ENCODE measurements at regions not wholly inside any gene's neighbourhood (a gene's known extent, or its start where the extent isn't known, plus 50 kb on each side); places are given as distances from the start of the nearest gene placed in this dataset.

DNA sequence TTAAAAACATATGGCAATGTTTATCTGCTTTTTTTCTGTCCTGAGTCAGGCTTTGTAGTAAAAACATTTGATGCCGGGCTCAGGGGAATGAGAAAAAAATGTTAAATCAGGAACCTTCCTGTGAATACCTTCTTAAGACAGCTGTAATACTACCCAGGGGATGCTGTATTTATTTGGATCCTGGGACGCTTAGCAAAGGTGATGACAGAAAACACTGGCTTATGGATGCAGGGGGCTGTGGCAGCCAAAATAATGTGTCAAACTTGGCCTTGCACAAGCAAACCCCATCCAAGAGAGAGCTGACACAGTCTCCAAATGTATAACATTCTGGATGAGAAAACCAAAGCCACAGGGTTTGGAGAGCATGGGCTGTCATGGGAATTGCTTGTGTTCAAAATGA, 438.2 kb upstream of the PROK2 start:
- no peaks in the 10 kb centered on the region for H3K4me1 Mint-ChIP-seq (ENCODE audit: low read depth, unreplicated experiment)

DNA sequence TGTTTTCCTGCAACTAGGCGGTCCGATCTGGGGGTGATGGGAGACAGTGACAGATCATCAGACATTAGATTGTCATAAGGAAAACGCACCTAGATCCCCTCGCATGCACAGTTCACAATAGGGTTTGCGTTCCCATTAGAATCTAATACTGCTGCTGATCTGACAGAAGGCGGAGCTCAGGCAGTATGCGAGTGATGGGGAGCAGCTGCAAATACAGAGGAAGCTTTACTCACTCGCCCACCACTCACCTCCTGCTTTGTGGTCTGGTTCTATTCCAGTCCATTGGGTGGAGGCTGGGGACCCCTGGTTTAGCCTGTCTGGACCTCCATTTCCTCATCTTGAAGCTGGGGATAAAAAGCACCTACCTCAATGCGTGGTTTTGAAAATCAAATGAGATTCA, 437.5 kb upstream of the PROK2 start:
- H3K27me3 ChIP-seq (ENCODE audit: insufficient read depth, low read length) = peaks cover 3% of the 10 kb centered on the region
- H3K27ac Mint-ChIP-seq (ENCODE audit: unreplicated experiment) = no peak overlapping the region
- peaks cover 5% of the 10 kb centered on the region for H3K27me3 Mint-ChIP-seq (ENCODE audit: low read depth, unreplicated experiment)
- H3K4me1 ChIP-seq (ENCODE audit: insufficient read depth, low read length) = no peaks in the 10 kb centered on the region
- no peaks in the 10 kb centered on the region for H3K4me1 Mint-ChIP-seq (ENCODE audit: low read depth, unreplicated experiment)
- no peak overlapping the region for H3K9ac ChIP-seq (ENCODE audit: low read length)
- H3K36me3 Mint-ChIP-seq (ENCODE audit: low read depth, unreplicated experiment) = no peaks in the 10 kb centered on the region
- no peak overlapping the region for H2AFZ ChIP-seq (ENCODE audit: low read depth, low read length)
- DNase-seq (ENCODE audit: low read depth) (no peak), FAIRE-seq (no peak)
- peaks cover 8% of the 10 kb centered on the region for H3K9me3 ChIP-seq (ENCODE audit: insufficient read depth, low read depth, low read length)
- no peak overlapping the region for H3K4me3 Mint-ChIP-seq (ENCODE audit: unreplicated experiment)
- H4K20me1 ChIP-seq (ENCODE audit: insufficient read depth, low read length) = no peaks in the 10 kb centered on the region
- TF ChIP-seq EZH2 (IDR thresholded peaks at IDR 0.05; ENCODE audit: insufficient read depth, low read length) = no peak
- TF ChIP-seq, protein P1, sequence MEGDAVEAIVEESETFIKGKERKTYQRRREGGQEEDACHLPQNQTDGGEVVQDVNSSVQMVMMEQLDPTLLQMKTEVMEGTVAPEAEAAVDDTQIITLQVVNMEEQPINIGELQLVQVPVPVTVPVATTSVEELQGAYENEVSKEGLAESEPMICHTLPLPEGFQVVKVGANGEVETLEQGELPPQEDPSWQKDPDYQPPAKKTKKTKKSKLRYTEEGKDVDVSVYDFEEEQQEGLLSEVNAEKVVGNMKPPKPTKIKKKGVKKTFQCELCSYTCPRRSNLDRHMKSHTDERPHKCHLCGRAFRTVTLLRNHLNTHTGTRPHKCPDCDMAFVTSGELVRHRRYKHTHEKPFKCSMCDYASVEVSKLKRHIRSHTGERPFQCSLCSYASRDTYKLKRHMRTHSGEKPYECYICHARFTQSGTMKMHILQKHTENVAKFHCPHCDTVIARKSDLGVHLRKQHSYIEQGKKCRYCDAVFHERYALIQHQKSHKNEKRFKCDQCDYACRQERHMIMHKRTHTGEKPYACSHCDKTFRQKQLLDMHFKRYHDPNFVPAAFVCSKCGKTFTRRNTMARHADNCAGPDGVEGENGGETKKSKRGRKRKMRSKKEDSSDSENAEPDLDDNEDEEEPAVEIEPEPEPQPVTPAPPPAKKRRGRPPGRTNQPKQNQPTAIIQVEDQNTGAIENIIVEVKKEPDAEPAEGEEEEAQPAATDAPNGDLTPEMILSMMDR (IDR thresholded peaks at IDR 0.05; ENCODE audit: insufficient read depth, low read depth, low read length) = no peak
- H3K36me3 ChIP-seq (ENCODE audit: insufficient read depth, low read length) = no peaks in the 10 kb centered on the region
- no peaks in the 10 kb centered on the region for H3K79me2 ChIP-seq (ENCODE audit: insufficient read depth, low read length)
- H3K4me2 ChIP-seq (ENCODE audit: low read length) = no peak overlapping the region
- peaks cover 17% of the 10 kb centered on the region for H3K9me3 Mint-ChIP-seq (ENCODE audit: unreplicated experiment)
- H3K4me3 ChIP-seq (ENCODE audit: insufficient read depth, low read depth, low read length) = no peak overlapping the region
- no peak overlapping the region for H3K27ac ChIP-seq (ENCODE audit: low read depth, low read length)

More for the DNA sequence above, 438.2 kb upstream of the PROK2 start:
- Histone ChIP-seq H3K36me3 (ENCODE audit: insufficient read depth, low read length) (no peaks in the 10 kb centered on the region), H3K27me3 (ENCODE audit: insufficient read depth, low read length) (peaks cover 4% of the 10 kb centered on the region), H3K27ac (ENCODE audit: low read depth, low read length) (no peak overlapping the region), H4K20me1 (ENCODE audit: insufficient read depth, low read length) (no peaks in the 10 kb centered on the region), H3K79me2 (ENCODE audit: insufficient read depth, low read length) (no peaks in the 10 kb centered on the region), H3K4me2 (ENCODE audit: low read length) (no peak overlapping the region), H3K9me3 (ENCODE audit: insufficient read depth, low read depth, low read length) (peaks cover 8% of the 10 kb centered on the region), H3K4me3 (ENCODE audit: insufficient read depth, low read depth, low read length) (no peak overlapping the region), H3K4me1 (ENCODE audit: insufficient read depth, low read length) (no peaks in the 10 kb centered on the region), H2AFZ (ENCODE audit: low read depth, low read length) (no peak overlapping the region), H3K9ac (ENCODE audit: low read length) (no peak overlapping the region)
- H3K4me3 Mint-ChIP-seq (ENCODE audit: unreplicated experiment) = no peak overlapping the region
- TF ChIP-seq, protein P1 (IDR thresholded peaks at IDR 0.05; ENCODE audit: insufficient read depth, low read depth, low read length) = no peak
- TF ChIP-seq EZH2 (IDR thresholded peaks at IDR 0.05; ENCODE audit: insufficient read depth, low read length) = no peak
- FAIRE-seq = no peak
- peaks cover 8% of the 10 kb centered on the region for H3K27me3 Mint-ChIP-seq (ENCODE audit: low read depth, unreplicated experiment)
- H3K9me3 Mint-ChIP-seq (ENCODE audit: unreplicated experiment) = peaks cover 19% of the 10 kb centered on the region
- no peak for DNase-seq (ENCODE audit: low read depth)
- no peak overlapping the region for H3K27ac Mint-ChIP-seq (ENCODE audit: unreplicated experiment)
- H3K36me3 Mint-ChIP-seq (ENCODE audit: low read depth, unreplicated experiment) = no peaks in the 10 kb centered on the region

DNA sequence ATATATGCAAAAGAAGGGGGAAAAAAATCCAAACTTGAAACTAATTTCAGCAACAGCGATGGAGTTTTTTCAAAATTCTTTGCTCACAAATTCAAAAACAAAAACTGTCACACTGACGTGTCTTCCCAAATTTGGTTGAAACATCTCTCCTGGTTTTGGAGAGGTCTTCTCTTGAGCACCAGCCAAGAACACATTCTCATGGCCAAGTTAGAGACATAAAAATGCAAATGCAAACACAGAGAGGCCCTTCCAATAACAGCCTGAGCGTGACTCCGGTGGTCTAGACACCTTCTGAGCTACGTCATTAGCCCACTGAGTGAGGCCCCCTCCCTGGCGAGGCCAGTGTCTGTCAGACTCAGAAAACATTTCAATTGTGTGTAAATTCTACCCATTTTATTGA, 436.0 kb upstream of the PROK2 start:
- no peak overlapping the region for H3K27ac Mint-ChIP-seq (ENCODE audit: unreplicated experiment)
- no peak for TF ChIP-seq EZH2 (IDR thresholded peaks at IDR 0.05; ENCODE audit: insufficient read depth, low read length)
- TF ChIP-seq, protein P1 (IDR thresholded peaks at IDR 0.05; ENCODE audit: insufficient read depth, low read depth, low read length) = no peak
- no peak for DNase-seq (ENCODE audit: low read depth)

More for the DNA sequence above, 436.0 kb upstream of the PROK2 start:
- no peaks in the 10 kb centered on the region for H3K79me2 ChIP-seq (ENCODE audit: insufficient read depth, low read length)
- no peak overlapping the region for H2AFZ ChIP-seq (ENCODE audit: low read depth, low read length)
- no peak for FAIRE-seq
- H3K4me1 Mint-ChIP-seq (ENCODE audit: low read depth, unreplicated experiment) = no peaks in the 10 kb centered on the region
- no peak overlapping the region for H3K9ac ChIP-seq (ENCODE audit: low read length)
- no peaks in the 10 kb centered on the region for H4K20me1 ChIP-seq (ENCODE audit: insufficient read depth, low read length)
- peaks cover 8% of the 10 kb centered on the region for H3K9me3 ChIP-seq (ENCODE audit: insufficient read depth, low read depth, low read length)
- H3K4me1 ChIP-seq (ENCODE audit: insufficient read depth, low read length) = no peaks in the 10 kb centered on the region
- no peak overlapping the region for H3K4me3 Mint-ChIP-seq (ENCODE audit: unreplicated experiment)
- H3K27me3 ChIP-seq (ENCODE audit: insufficient read depth, low read length) = no peaks in the 10 kb centered on the region
- H3K9me3 Mint-ChIP-seq (ENCODE audit: unreplicated experiment) = peaks cover 21% of the 10 kb centered on the region
- H3K27me3 Mint-ChIP-seq (ENCODE audit: low read depth, unreplicated experiment) = peaks cover 11% of the 10 kb centered on the region
- no peak overlapping the region for H3K4me3 ChIP-seq (ENCODE audit: insufficient read depth, low read depth, low read length)
- H3K4me2 ChIP-seq (ENCODE audit: low read length) = no peak overlapping the region
- H3K36me3 ChIP-seq (ENCODE audit: insufficient read depth, low read length) = no peaks in the 10 kb centered on the region
- no peak overlapping the region for H3K27ac ChIP-seq (ENCODE audit: low read depth, low read length)
- no peaks in the 10 kb centered on the region for H3K36me3 Mint-ChIP-seq (ENCODE audit: low read depth, unreplicated experiment)

Data from astrocyte (in vitro differentiated cells and primary cell).